ENCODE measurements at regions not wholly inside any gene's neighbourhood (a gene's known extent, or its start where the extent isn't known, plus 50 kb on each side); places are given as distances from the start of the nearest gene placed in this dataset.

GRCh38 chr10:42972946-42973345, 103.9 kb upstream of the RET start:
- TF ChIP-seq CTCF (conservative IDR thresholded peaks at IDR 0.05; ENCODE audit: low read length) (no peak), EZH2phosphoT487 (IDR thresholded peaks at IDR 0.05; ENCODE audit: borderline replicate concordance, low read depth, low read length) (no peak)

All from OCI-LY7 (cell line).